ENCODE measurements at regions not wholly inside any gene's neighbourhood (a gene's known extent, or its start where the extent isn't known, plus 50 kb on each side); places are given as distances from the start of the nearest gene placed in this dataset.

DNA sequence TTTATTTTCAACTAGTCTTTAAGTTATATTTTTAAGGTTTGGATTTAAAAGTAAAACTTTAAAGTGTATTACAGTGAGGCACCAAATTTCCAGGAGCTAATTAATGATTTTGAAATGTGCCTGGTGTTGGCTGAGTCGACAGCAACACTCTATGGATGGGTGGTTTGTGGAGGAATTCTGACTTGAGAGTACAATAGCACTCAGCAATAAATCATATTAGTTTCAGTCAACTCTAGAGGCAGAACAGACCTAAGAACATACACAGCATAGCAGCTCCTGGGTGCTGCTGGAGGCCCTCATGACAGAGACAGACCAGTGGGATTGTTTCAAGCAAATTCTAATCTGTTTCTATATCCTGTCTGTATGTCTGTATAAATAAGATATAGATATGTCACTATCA is 673.4 kb downstream of the TRIML1 start:
- TF ChIP-seq POLR2A (IDR thresholded peaks at IDR 0.05) (no peak), CTCF (IDR thresholded peaks at IDR 0.05) (no peak)
